ENCODE measurements at regions not wholly inside any gene's neighbourhood (a gene's known extent, or its start where the extent isn't known, plus 50 kb on each side); places are given as distances from the start of the nearest gene placed in this dataset.

GRCh38 chr5:7274203-7274602 is 121.7 kb upstream of the ADCY2 start:
- TF ChIP-seq CTCF (conservative IDR thresholded peaks at IDR 0.05; ENCODE audit: low read depth, low read length): no peak
- TF ChIP-seq EZH2 (IDR thresholded peaks at IDR 0.05; ENCODE audit: borderline replicate concordance, low read depth, low read length, poor library complexity, severe bottlenecking): no peak

Data from A673 (cell line).